ENCODE measurements at regions not wholly inside any gene's neighbourhood (a gene's known extent, or its start where the extent isn't known, plus 50 kb on each side); places are given as distances from the start of the nearest gene placed in this dataset.

GRCh38 chr1:79312438-79312837, 305.9 kb upstream of the ADGRL4 start:
- TF ChIP-seq POLR2AphosphoS5 (IDR thresholded peaks at IDR 0.05) (no peak), POLR2A (IDR thresholded peaks at IDR 0.05) (no peak), CTCF (IDR thresholded peaks at IDR 0.05 in 8 of 11, conservative IDR thresholded peaks at IDR 0.05 in 3 of 11) (no peak)
